Neural progenitor cell (in vitro differentiated cells): ENCODE measurements at regions not wholly inside any gene's neighbourhood (a gene's known extent, or its start where the extent isn't known, plus 50 kb on each side); places are given as distances from the start of the nearest gene placed in this dataset.

Experiments used
- DNase-seq: peaks from one replicate; pipeline ENCODE4 v3.0.0-alpha.2; 2016; ENCODE audit warnings: low spot score
- H2AFZ ChIP-seq: fragments of 200-600 bp; sonication (generic); replicated peaks from 2 replicates; pipeline ENCODE4 v1.6.1; 2016; ENCODE audit warnings: antibody characterized with exemption
- H3F3A ChIP-seq: fragments of 200-600 bp; sonication (generic); 2 replicates; pipeline ENCODE4 v1.6.1; 2016; ENCODE audit warnings: antibody characterized with exemption, low read depth
- H3K27ac ChIP-seq: fragments of 200-600 bp; sonication (generic); 2 replicates; pipeline ENCODE4 v1.5.1; 2016; ENCODE audit warnings: mild to moderate bottlenecking
- H3K27me3 ChIP-seq: fragments of 200-600 bp; sonication (generic); 2 replicates; pipeline ENCODE4 v1.6.1; 2016; ENCODE audit warnings: mild to moderate bottlenecking, moderate library complexity
- H3K36me3 ChIP-seq: fragments of 200-600 bp; sonication (generic); 2 replicates; pipeline ENCODE4 v1.5.1; 2016
- H3K4me1 ChIP-seq: fragments of 200-600 bp; sonication (generic); 2 replicates; pipeline ENCODE4 v1.6.1; 2016; ENCODE audit warnings: mixed run types
- H3K4me2 ChIP-seq: fragments of 200-600 bp; sonication (generic); 2 replicates; pipeline ENCODE4 v1.6.1; 2016
- H3K4me3 ChIP-seq: fragments of 200-600 bp; sonication (generic); 2 replicates; pipeline ENCODE4 v1.5.1; 2016
- H3K79me2 ChIP-seq: fragments of 200-600 bp; sonication (generic); 2 replicates; pipeline ENCODE4 v1.6.1; 2016; ENCODE audit warnings: low read depth
- H3K9ac ChIP-seq: fragments of 200-600 bp; sonication (generic); 2 replicates; pipeline ENCODE4 v1.6.1; 2016
- H3K9me3 ChIP-seq: fragments of 200-600 bp; sonication (generic); 2 replicates; pipeline ENCODE4 v1.5.1; 2016; ENCODE audit warnings: low read depth
- H4K20me1 ChIP-seq: fragments of 200-600 bp; sonication (generic); 2 replicates; pipeline ENCODE4 v1.6.1; 2016; ENCODE audit warnings: low read depth
- H3K27ac Mint-ChIP-seq: 3 replicates; pipeline ENCODE4 v1.8.0; 2021; ENCODE audit warnings: mixed read lengths
- H3K27me3 Mint-ChIP-seq: 2 replicates; pipeline ENCODE4 v1.8.0; 2022; ENCODE audit warnings: low read depth, mild to moderate bottlenecking, inconsistent platforms, moderate library complexity, mixed read lengths; ENCODE audit not compliant: insufficient read depth
- H3K36me3 Mint-ChIP-seq: 3 replicates; pipeline ENCODE4 v1.8.0; 2021; ENCODE audit warnings: mixed read lengths
- H3K4me1 Mint-ChIP-seq: 3 replicates; pipeline ENCODE4 v1.8.0; 2021; ENCODE audit warnings: mixed read lengths
- H3K4me3 Mint-ChIP-seq: 3 replicates; pipeline ENCODE4 v1.8.0; 2021; ENCODE audit warnings: mild to moderate bottlenecking, moderate library complexity, mixed read lengths
- H3K9me3 Mint-ChIP-seq: 3 replicates; pipeline ENCODE4 v1.8.0; 2020; ENCODE audit warnings: mixed read lengths
- EZH2 ChIP-seq: fragments of 200-600 bp; sonication (generic); IDR thresholded peaks from 2 replicates; pipeline ENCODE4 v1.6.1; 2017; ENCODE audit warnings: antibody characterized with exemption, mild to moderate bottlenecking, moderate library complexity
- EZH2phosphoT487 ChIP-seq: fragments of 200-600 bp; sonication (generic); IDR thresholded peaks from 2 replicates; pipeline ENCODE4 v1.6.1; 2017; ENCODE audit warnings: antibody characterized with exemption
- TF ChIP-seq, protein P1 (sequence below): fragments of 200-600 bp; sonication (generic); IDR thresholded peaks from 2 replicates; pipeline ENCODE4 v1.5.1; 2017; ENCODE audit warnings: antibody characterized with exemption, mild to moderate bottlenecking

DNA sequence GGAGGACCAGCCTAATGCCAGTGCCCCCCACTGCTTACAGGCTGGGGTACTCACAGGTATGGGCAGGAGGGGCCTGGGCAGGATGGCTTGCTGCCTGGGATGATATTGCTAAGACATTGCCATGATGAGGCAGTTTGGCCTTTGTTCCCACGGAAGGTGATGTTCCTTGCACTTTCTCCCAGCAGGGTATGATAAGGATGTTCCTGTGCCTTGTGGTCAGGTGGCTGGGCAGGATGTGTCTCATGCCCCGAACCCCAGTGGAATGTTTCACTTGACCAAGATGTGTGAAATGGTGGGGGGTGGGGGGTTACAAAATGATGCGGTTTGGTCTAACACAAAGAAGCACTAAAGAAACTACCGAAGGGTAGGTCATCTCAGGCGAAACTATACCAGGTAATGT lies 337.8 kb upstream of the ZFHX3 start:
- peaks cover 2% of the 10 kb centered on the region for H3K9me3 Mint-ChIP-seq
- H2AFZ ChIP-seq: no peak overlapping the region

DNA sequence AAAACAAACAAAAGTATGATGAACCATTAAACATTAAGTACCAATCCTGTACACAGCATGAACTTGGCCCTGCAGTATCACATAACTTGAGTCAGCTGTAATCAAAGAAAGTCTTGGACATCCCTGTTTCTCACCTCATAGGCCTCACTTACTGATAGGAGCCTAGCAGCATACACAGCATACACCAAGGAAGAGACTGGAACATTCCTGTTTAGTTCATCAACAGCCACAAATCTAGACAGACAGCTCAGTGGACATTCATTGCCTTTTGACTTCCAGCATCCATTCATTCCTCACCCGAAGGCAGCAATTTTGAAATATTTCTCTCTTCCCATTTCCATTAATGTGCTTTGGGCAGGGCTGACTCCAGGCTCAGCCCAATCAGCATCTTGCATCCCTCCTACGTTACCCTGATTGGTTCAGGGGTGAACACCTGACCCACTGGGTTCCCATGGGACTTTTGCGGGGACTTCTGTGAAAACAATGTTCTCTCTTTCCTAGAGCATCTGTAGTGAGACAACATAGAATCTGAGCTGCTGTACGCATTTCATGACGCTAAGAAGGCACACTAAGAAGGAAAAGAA lies 336.7 kb upstream of the ZFHX3 start:
- no peak overlapping the region for H3K9ac ChIP-seq
- Mint-ChIP-seq H3K4me3 (no peak overlapping the region), H3K36me3 (no peaks in the 10 kb centered on the region), H3K4me1 (peaks cover 30% of the 10 kb centered on the region), H3K9me3 (peaks cover 2% of the 10 kb centered on the region), H3K27me3 (peaks cover 3% of the 10 kb centered on the region), H3K27ac (no peak overlapping the region)
- TF ChIP-seq, protein P1, sequence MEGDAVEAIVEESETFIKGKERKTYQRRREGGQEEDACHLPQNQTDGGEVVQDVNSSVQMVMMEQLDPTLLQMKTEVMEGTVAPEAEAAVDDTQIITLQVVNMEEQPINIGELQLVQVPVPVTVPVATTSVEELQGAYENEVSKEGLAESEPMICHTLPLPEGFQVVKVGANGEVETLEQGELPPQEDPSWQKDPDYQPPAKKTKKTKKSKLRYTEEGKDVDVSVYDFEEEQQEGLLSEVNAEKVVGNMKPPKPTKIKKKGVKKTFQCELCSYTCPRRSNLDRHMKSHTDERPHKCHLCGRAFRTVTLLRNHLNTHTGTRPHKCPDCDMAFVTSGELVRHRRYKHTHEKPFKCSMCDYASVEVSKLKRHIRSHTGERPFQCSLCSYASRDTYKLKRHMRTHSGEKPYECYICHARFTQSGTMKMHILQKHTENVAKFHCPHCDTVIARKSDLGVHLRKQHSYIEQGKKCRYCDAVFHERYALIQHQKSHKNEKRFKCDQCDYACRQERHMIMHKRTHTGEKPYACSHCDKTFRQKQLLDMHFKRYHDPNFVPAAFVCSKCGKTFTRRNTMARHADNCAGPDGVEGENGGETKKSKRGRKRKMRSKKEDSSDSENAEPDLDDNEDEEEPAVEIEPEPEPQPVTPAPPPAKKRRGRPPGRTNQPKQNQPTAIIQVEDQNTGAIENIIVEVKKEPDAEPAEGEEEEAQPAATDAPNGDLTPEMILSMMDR: no peak
- TF ChIP-seq EZH2 (no peak), EZH2phosphoT487 (no peak)
- H3K27ac ChIP-seq: no peak overlapping the region
- H3K4me1 ChIP-seq: peaks cover 11% of the 10 kb centered on the region
- no peaks in the 10 kb centered on the region for H3K9me3 ChIP-seq
- H3K4me2 ChIP-seq: no peak overlapping the region
- no peaks in the 10 kb centered on the region for H4K20me1 ChIP-seq
- no peaks in the 10 kb centered on the region for H3K36me3 ChIP-seq
- no peaks in the 10 kb centered on the region for H3K27me3 ChIP-seq
- H2AFZ ChIP-seq: no peak overlapping the region
- H3K79me2 ChIP-seq: no peaks in the 10 kb centered on the region
- no peaks in the 10 kb centered on the region for H3F3A ChIP-seq
- H3K4me3 ChIP-seq: no peak overlapping the region
- DNase-seq: no peak

More for the DNA sequence above, 337.8 kb upstream of the ZFHX3 start:
- TF ChIP-seq, protein P1: no peak
- TF ChIP-seq EZH2phosphoT487 (no peak), EZH2 (no peak)
- Histone ChIP-seq H3K79me2 (no peaks in the 10 kb centered on the region), H3K4me1 (peaks cover 15% of the 10 kb centered on the region), H4K20me1 (no peaks in the 10 kb centered on the region), H3K27me3 (no peaks in the 10 kb centered on the region), H3F3A (no peaks in the 10 kb centered on the region), H3K9ac (no peak overlapping the region), H3K9me3 (no peaks in the 10 kb centered on the region), H3K27ac (no peak overlapping the region), H3K36me3 (no peaks in the 10 kb centered on the region), H3K4me3 (no peak overlapping the region), H3K4me2 (no peak overlapping the region)
- Mint-ChIP-seq H3K4me3 (no peak overlapping the region), H3K36me3 (no peaks in the 10 kb centered on the region), H3K27ac (no peak overlapping the region), H3K27me3 (peaks cover 3% of the 10 kb centered on the region), H3K4me1 (peaks cover 38% of the 10 kb centered on the region)
- no peak for DNase-seq

DNA sequence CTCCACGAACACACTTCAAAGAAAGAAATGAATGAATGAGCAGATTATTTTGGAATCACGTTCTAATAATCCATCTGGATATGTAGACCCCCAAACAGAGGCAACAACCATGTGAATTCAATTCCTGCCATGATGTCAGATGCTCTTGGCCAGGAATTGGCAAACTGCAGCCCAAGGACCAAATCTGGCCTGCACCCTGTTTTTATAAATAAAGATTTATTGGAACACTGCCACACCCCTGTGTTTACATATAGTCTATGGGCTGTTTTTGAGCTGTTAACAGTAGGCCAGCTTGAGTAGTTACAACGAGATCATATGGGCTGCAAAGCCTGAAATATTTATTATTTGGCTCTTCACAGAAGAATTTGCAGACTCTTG lies 336.0 kb upstream of the ZFHX3 start:
- no peak for DNase-seq
- H3K27me3 ChIP-seq: no peaks in the 10 kb centered on the region
- H3K9ac ChIP-seq: no peak overlapping the region
- H3K4me2 ChIP-seq: no peak overlapping the region
- H2AFZ ChIP-seq: peak overlapping the region; percentile 98
- H3K27ac ChIP-seq: no peak overlapping the region
- H3K9me3 ChIP-seq: no peaks in the 10 kb centered on the region
- no peaks in the 10 kb centered on the region for H3K36me3 ChIP-seq
- Mint-ChIP-seq H3K9me3 (peaks cover 2% of the 10 kb centered on the region), H3K36me3 (no peaks in the 10 kb centered on the region), H3K27ac (peak overlapping the region; percentile 83), H3K27me3 (peaks cover 5% of the 10 kb centered on the region), H3K4me1 (peaks cover 30% of the 10 kb centered on the region), H3K4me3 (no peak overlapping the region)
- no peaks in the 10 kb centered on the region for H3F3A ChIP-seq
- peaks cover 11% of the 10 kb centered on the region for H3K4me1 ChIP-seq
- no peak overlapping the region for H3K4me3 ChIP-seq
- H4K20me1 ChIP-seq: no peaks in the 10 kb centered on the region
- TF ChIP-seq, protein P1: no peak
- no peak for TF ChIP-seq EZH2phosphoT487
- no peak for TF ChIP-seq EZH2
- H3K79me2 ChIP-seq: no peaks in the 10 kb centered on the region
